HG03095 (cell line): ENCODE measurements at regions not wholly inside any gene's neighbourhood (a gene's known extent, or its start where the extent isn't known, plus 50 kb on each side); places are given as distances from the start of the nearest gene placed in this dataset.

ENCODE experiments used
- ATAC-seq: cut with Tn5 transposase; IDR thresholded peaks from one replicate; pipeline ENCODE4 v1.9.1; 2021; ENCODE audit warnings: moderate library complexity; ENCODE audit not compliant: unreplicated experiment

DNA sequence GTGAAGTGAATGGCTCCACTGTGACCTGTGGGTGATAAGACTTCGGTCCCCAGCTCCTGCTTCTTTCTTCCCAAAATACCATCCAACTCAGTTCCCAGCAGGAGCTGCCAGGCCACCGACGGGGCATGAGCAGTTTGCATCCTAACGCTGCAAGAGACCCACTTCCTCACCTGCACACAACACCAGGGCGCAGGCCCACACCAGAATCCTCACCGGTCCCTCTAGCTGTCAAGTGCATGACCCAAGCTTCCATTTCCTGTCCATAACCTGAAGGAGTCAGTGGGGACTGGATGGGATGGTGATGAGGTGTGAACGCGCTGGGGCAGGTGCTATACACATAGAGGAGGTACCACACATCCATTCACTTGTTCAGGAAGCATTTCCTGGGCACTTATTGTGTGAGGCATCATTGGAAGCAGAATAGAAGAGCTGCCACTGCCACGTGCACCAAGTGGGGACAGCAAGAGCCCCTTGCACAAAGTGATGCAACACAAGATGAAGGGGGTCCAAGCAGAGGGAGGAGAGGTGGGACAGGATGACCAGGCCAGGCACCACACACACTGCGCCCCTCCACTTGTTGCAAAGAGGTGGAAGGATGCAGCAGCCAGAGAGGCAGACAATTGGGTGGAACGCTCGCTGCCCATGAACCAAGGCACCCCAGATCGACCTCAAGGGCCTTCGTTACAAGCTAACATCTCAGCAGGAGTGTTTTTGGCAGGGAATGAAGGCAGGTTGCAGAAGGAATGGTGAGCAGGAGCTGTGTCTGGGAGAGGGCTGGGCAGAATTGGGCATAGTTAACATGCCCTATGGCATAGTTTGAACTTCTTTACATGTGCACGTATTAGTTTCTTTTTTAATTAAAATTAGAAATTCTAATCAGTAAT lies 605.8 kb upstream of the MGMT start:
- ATAC-seq = no peak

DNA sequence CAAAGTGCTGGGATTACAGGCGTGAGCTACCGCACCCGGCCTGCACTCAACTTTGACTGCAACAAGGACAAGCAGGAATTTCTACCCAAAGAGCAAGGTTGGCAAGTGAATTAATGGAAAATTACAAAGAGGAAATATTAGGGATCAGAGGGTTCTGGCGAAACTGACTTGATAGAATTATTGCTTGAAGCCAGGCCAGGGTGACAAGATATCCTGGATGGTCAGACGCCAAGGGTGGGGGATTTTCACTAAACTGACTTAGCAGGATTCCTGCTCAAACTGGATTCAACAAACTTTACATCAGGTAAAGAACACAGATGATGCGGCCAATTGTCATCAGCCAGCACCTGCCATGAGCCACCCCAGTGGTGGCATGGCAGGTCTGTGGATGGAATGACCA lies 603.6 kb upstream of the MGMT start:
- ATAC-seq = no peak

GRCh38 chr10:128863823-128864405 lies 603.1 kb upstream of the MGMT start:
- no peak for ATAC-seq

GRCh38 chr10:128864554-128865295 lies 602.3 kb upstream of the MGMT start:
- ATAC-seq = no peak

- ATAC-seq = no peak
These were observed 601.4 kb upstream of the MGMT start for GRCh38 chr10:128865436-128866195.

GRCh38 chr10:128866551-128866950 lies 600.5 kb upstream of the MGMT start:
- ATAC-seq = no peak

GRCh38 chr10:128867210-128867609 lies 599.8 kb upstream of the MGMT start:
- no peak for ATAC-seq

GRCh38 chr10:128867819-128868218 lies 599.2 kb upstream of the MGMT start:
- no peak for ATAC-seq

- ATAC-seq = no peak
These were observed 598.6 kb upstream of the MGMT start for GRCh38 chr10:128868481-128868880.

- ATAC-seq = no peak
These were observed 597.8 kb upstream of the MGMT start for GRCh38 chr10:128869101-128869749.

GRCh38 chr10:128870830-128871597 lies 596.0 kb upstream of the MGMT start:
- no peak for ATAC-seq

GRCh38 chr10:128871671-128872231 lies 595.3 kb upstream of the MGMT start:
- no peak for ATAC-seq

DNA sequence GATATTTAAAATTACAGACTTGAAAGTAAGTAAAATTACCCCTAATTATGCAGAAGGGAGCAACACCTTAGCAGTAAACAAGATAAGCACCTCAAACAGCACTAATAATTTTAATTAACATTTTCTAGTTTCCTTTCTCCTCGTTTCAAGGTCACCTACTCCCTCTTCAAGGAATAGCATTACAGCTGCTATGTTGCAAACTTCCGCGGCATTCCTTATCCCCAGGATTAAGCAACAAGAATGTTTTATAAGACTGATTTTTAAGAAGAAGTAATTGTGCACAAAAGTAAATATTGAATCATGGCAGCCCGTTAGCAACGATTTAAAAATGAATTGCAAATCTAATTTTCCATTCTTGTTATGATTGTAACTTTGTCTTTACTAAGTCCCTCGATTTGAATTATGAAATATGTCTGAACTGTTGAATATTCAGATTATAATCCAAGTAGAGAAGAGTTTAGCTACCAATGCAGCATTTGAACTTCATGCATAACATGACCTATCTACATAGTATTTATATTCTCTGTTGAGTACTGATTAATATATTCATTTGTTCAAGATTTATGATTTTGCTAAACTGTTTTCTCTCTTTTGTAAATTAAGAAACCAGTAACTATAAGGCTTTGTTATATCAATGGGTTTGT lies 593.5 kb upstream of the MGMT start:
- ATAC-seq = no peak

GRCh38 chr10:128874331-128874730 lies 592.7 kb upstream of the MGMT start:
- ATAC-seq = no peak

- ATAC-seq = no peak
These were observed 591.9 kb upstream of the MGMT start for GRCh38 chr10:128875030-128875744.

GRCh38 chr10:128875956-128876736 lies 590.9 kb upstream of the MGMT start:
- ATAC-seq = no peak

GRCh38 chr10:128877141-128877540 lies 589.9 kb upstream of the MGMT start:
- no peak for ATAC-seq

- ATAC-seq = no peak
These were observed 589.1 kb upstream of the MGMT start for GRCh38 chr10:128877936-128878335.
